ENCODE measurements at regions not wholly inside any gene's neighbourhood (a gene's known extent, or its start where the extent isn't known, plus 50 kb on each side); places are given as distances from the start of the nearest gene placed in this dataset.

GRCh38 chr3:118433825-118434224 is 600.8 kb downstream of the IGSF11 start:
- TF ChIP-seq, protein P1, sequence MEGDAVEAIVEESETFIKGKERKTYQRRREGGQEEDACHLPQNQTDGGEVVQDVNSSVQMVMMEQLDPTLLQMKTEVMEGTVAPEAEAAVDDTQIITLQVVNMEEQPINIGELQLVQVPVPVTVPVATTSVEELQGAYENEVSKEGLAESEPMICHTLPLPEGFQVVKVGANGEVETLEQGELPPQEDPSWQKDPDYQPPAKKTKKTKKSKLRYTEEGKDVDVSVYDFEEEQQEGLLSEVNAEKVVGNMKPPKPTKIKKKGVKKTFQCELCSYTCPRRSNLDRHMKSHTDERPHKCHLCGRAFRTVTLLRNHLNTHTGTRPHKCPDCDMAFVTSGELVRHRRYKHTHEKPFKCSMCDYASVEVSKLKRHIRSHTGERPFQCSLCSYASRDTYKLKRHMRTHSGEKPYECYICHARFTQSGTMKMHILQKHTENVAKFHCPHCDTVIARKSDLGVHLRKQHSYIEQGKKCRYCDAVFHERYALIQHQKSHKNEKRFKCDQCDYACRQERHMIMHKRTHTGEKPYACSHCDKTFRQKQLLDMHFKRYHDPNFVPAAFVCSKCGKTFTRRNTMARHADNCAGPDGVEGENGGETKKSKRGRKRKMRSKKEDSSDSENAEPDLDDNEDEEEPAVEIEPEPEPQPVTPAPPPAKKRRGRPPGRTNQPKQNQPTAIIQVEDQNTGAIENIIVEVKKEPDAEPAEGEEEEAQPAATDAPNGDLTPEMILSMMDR (IDR thresholded peaks at IDR 0.05) = no peak
- no peak for TF ChIP-seq POLR2A (IDR thresholded peaks at IDR 0.05)
- TF ChIP-seq EP300 (IDR thresholded peaks at IDR 0.05) = no peak
- no peak for TF ChIP-seq POLR2AphosphoS5 (IDR thresholded peaks at IDR 0.05)
